ENCODE measurements at regions not wholly inside any gene's neighbourhood (a gene's known extent, or its start where the extent isn't known, plus 50 kb on each side); places are given as distances from the start of the nearest gene placed in this dataset.

- Histone ChIP-seq H3K27me3 (no peaks in the 10 kb centered on the region), H3K4me3 (no peak overlapping the region), H3K27ac (no peak overlapping the region), H3K36me3 (no peaks in the 10 kb centered on the region), H3K4me1 (no peaks in the 10 kb centered on the region), H3K9me3 (no peaks in the 10 kb centered on the region)
- DNase-seq, result no peak
- intact Hi-C loops (cut with DNase I; ENCODE audit: low total_unique reads), result no loop called here
- no peak for TF ChIP-seq POLR2AphosphoS5 (IDR thresholded peaks at IDR 0.05)
- TF ChIP-seq CTCF (IDR thresholded peaks at IDR 0.05), result no peak
- 66 to 89% methylated on average over 3 to 16 of the region's 16 CpGs for WGBS, 2 donors (ENCODE audit: low coverage in 1 of 2)
- in situ Hi-C loops (cut with MboI; ENCODE audit: low pct_ligation_motif_present in 1 of 4, low pct_unique_long_range_greater_than_20kb in 1 of 4, low sequenced_read_pairs in 3 of 4), result no loop called here
These were observed 199.9 kb upstream of the ATP6AP2 start for GRCh38 chrX:40380655-40381488.

GRCh38 chrX:40377684-40378083, 203.1 kb upstream of the ATP6AP2 start:
- WGBS, 2 donors (ENCODE audit: low coverage in 1 of 2), result 64% methylated on average over 1 of the region's 1 CpG; no CpG with 5 or more reads in 1 of the 2 donors
- no peaks in the 10 kb centered on the region for H3K4me1 ChIP-seq
- in situ Hi-C loops (cut with MboI; ENCODE audit: low pct_ligation_motif_present in 1 of 4, low pct_unique_long_range_greater_than_20kb in 1 of 4, low sequenced_read_pairs in 3 of 4) (no loop called here), intact Hi-C loops (cut with DNase I; ENCODE audit: low total_unique reads) (loop anchor here (1.0 kb wide), 1 partner anchor 35 kb away; no protein-coding TSS in a partner anchor)
- no peak overlapping the region for H3K4me3 ChIP-seq
- no peaks in the 10 kb centered on the region for H3K36me3 ChIP-seq
- H3K27me3 ChIP-seq, result no peaks in the 10 kb centered on the region
- no peaks in the 10 kb centered on the region for H3K9me3 ChIP-seq
- DNase-seq, result no peak
- no peak for TF ChIP-seq POLR2A (IDR thresholded peaks at IDR 0.05)
- no peak for TF ChIP-seq CTCF (IDR thresholded peaks at IDR 0.05)
- no peak for TF ChIP-seq POLR2AphosphoS5 (IDR thresholded peaks at IDR 0.05)
- TF ChIP-seq EP300 (IDR thresholded peaks at IDR 0.05; ENCODE audit: low read depth), result no peak
- H3K27ac ChIP-seq, result no peak overlapping the region

- Histone ChIP-seq H3K4me1 (no peaks in the 10 kb centered on the region), H3K9me3 (no peaks in the 10 kb centered on the region), H3K27me3 (no peaks in the 10 kb centered on the region), H3K36me3 (no peaks in the 10 kb centered on the region), H3K27ac (no peak overlapping the region), H3K4me3 (no peak overlapping the region)
- TF ChIP-seq CTCF (IDR thresholded peaks at IDR 0.05) (no peak), POLR2A (IDR thresholded peaks at IDR 0.05) (no peak), POLR2AphosphoS5 (IDR thresholded peaks at IDR 0.05) (no peak), EP300 (IDR thresholded peaks at IDR 0.05; ENCODE audit: low read depth) (no peak)
- intact Hi-C loops (cut with DNase I; ENCODE audit: low total_unique reads) (no loop called here), in situ Hi-C loops (cut with MboI; ENCODE audit: low pct_ligation_motif_present in 1 of 4, low pct_unique_long_range_greater_than_20kb in 1 of 4, low sequenced_read_pairs in 3 of 4) (no loop called here)
- 69% methylated on average over 2 of the region's 2 CpGs; no CpG with 5 or more reads in 1 of the 2 donors for WGBS, 2 donors (ENCODE audit: low coverage in 1 of 2)
- no peak for DNase-seq
These were observed 206.3 kb upstream of the ATP6AP2 start for GRCh38 chrX:40374486-40374885.

- no peak overlapping the region for H3K4me3 ChIP-seq
- H3K27me3 ChIP-seq, result no peaks in the 10 kb centered on the region
- intact Hi-C loops (cut with DNase I; ENCODE audit: low total_unique reads), result no loop called here
- no peak overlapping the region for H3K27ac ChIP-seq
- no peaks in the 10 kb centered on the region for H3K36me3 ChIP-seq
- no peaks in the 10 kb centered on the region for H3K9me3 ChIP-seq
- no peak for TF ChIP-seq POLR2AphosphoS5 (IDR thresholded peaks at IDR 0.05)
- TF ChIP-seq CTCF (IDR thresholded peaks at IDR 0.05), result no peak
- no peak for TF ChIP-seq EP300 (IDR thresholded peaks at IDR 0.05; ENCODE audit: low read depth)
- TF ChIP-seq POLR2A (IDR thresholded peaks at IDR 0.05), result no peak
- H3K4me1 ChIP-seq, result no peaks in the 10 kb centered on the region
- DNase-seq, result no peak
- in situ Hi-C loops (cut with MboI; ENCODE audit: low pct_ligation_motif_present in 1 of 4, low pct_unique_long_range_greater_than_20kb in 1 of 4, low sequenced_read_pairs in 3 of 4), result no loop called here
These were observed 207.1 kb upstream of the ATP6AP2 start for GRCh38 chrX:40373641-40374040.

Data from transverse colon (tissue), 4 donors.